ENCODE measurements at regions not wholly inside any gene's neighbourhood (a gene's known extent, or its start where the extent isn't known, plus 50 kb on each side); places are given as distances from the start of the nearest gene placed in this dataset.

DNA sequence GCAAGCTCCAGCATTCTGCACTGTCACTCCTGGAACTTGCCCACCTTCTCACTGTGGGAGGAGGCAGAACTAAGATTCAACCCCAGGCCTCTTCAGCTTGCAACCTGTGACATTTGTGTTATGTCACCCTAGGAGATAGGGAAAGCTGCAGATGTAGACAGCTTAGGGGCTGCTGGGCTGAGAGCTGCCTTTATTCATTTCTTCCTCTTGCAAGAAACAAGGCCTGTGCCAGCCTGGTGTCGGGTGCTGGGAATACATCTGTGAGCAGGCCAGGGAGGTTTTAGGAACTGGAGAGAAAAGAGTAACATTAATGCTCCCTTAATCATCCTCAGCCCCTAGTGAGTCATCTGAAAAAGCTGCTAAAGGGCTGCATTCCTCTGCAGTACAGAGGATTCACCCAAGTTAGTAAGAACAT lies 101.8 kb downstream of the FGF18 start:
- peak in 1 of 2 donors; percentile 92 for DNase-seq (ENCODE audit: low spot score in 2 of 2)
- Histone ChIP-seq H3K4me1 (peaks cover 10 to 20% of the 10 kb centered on the region in 2 donors), H3K36me3 (no peaks in the 10 kb centered on the region), H3K9me3 (no peaks in the 10 kb centered on the region), H3K27me3 (no peaks in the 10 kb centered on the region), H3K27ac (peak overlapping the region; percentile 57 to 67), H3K4me3 (no peak overlapping the region)
- intact Hi-C loops (cut with DNase I): loop anchor here (1.0 to 10.0 kb wide), 6 partner anchors 24 to 484 kb away; partner anchors contain the start of gene FBXW11
- TF ChIP-seq, protein P1, sequence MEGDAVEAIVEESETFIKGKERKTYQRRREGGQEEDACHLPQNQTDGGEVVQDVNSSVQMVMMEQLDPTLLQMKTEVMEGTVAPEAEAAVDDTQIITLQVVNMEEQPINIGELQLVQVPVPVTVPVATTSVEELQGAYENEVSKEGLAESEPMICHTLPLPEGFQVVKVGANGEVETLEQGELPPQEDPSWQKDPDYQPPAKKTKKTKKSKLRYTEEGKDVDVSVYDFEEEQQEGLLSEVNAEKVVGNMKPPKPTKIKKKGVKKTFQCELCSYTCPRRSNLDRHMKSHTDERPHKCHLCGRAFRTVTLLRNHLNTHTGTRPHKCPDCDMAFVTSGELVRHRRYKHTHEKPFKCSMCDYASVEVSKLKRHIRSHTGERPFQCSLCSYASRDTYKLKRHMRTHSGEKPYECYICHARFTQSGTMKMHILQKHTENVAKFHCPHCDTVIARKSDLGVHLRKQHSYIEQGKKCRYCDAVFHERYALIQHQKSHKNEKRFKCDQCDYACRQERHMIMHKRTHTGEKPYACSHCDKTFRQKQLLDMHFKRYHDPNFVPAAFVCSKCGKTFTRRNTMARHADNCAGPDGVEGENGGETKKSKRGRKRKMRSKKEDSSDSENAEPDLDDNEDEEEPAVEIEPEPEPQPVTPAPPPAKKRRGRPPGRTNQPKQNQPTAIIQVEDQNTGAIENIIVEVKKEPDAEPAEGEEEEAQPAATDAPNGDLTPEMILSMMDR (IDR thresholded peaks at IDR 0.05): peak in 1 of 3 experiments; percentile 6

DNA sequence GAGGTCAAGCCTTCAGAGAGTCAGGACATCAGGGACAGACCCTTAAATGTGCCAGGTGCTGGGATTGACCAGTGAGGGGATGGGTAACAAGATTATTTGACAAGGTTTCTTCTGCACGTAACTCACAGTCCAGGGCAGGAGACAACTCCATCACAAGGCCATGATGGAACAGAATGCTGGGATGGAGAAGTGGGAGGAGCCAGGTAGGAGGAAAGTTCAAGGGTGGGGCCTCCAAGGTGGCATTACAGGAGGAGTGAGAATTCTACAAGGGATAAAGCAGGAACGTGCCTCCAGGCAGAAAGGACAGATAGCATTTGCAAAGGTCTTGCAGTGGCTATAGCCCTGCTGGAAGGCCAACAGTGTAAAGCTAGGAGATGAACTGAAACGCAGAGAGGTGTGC lies 102.2 kb downstream of the FGF18 start:
- no peaks in the 10 kb centered on the region for H3K9me3 ChIP-seq
- peak overlapping the region; percentile 57 to 67 for H3K27ac ChIP-seq
- no peak overlapping the region for H3K4me3 ChIP-seq
- intact Hi-C loops (cut with DNase I): loop anchor here (1.0 to 10.0 kb wide), 6 partner anchors 25 to 483 kb away; partner anchors contain the start of gene FBXW11
- no peak for DNase-seq (ENCODE audit: low spot score in 2 of 2)
- H3K4me1 ChIP-seq: peaks cover 10 to 20% of the 10 kb centered on the region in 2 donors
- H3K36me3 ChIP-seq: no peaks in the 10 kb centered on the region
- no peaks in the 10 kb centered on the region for H3K27me3 ChIP-seq
- TF ChIP-seq, protein P1 (IDR thresholded peaks at IDR 0.05): no peak

- Histone ChIP-seq H3K9me3 (no peaks in the 10 kb centered on the region), H3K27ac (peak overlapping the region; percentile 50 to 55)
- intact Hi-C loops (cut with DNase I): loop anchor here (5.0 to 10.0 kb wide), 2 partner anchors 74 to 481 kb away; partner anchors contain the start of gene FBXW11
Observed at GRCh38 chr5:171523781-171524180, 104.3 kb downstream of the FGF18 start.

DNA sequence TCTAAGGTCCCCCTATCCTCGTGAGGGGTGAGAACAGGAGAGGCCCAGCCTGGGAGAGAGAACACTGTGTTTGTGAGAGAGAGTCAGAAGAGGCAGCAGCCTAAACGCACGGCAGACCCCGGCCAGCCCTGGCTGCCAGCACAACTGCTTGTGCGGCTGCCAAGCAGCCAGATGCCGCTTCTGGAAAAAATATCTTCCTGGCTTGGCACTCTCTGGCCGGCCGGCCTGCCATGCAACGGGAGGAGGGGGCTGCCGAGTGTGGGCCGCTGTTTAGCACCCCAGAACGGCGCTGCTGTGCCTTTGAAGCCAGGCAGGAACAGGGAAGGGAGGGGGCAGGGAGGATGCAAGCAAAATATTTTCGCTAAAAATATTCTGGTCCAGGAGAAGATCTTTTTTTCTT lies 105.0 kb downstream of the FGF18 start:
- Histone ChIP-seq H3K27ac (peak overlapping the region; percentile 50 to 55), H3K4me3 (peak overlapping the region in 1 of 2 donors; percentile 0), H3K36me3 (no peaks in the 10 kb centered on the region), H3K9me3 (no peaks in the 10 kb centered on the region), H3K4me1 (peaks cover 10 to 20% of the 10 kb centered on the region in 2 donors), H3K27me3 (no peaks in the 10 kb centered on the region)
- intact Hi-C loops (cut with DNase I): loop anchor here (5.0 to 10.0 kb wide), 2 partner anchors 73 to 480 kb away; partner anchors contain the start of gene FBXW11
- TF ChIP-seq, protein P1 (IDR thresholded peaks at IDR 0.05): no peak
- peak in 1 of 2 donors; percentile 63 for DNase-seq (ENCODE audit: low spot score in 2 of 2)

More at GRCh38 chr5:171523781-171524180, 104.3 kb downstream of the FGF18 start:
- Histone ChIP-seq H3K4me3 (no peak overlapping the region), H3K27me3 (no peaks in the 10 kb centered on the region), H3K4me1 (peaks cover 10 to 20% of the 10 kb centered on the region in 2 donors), H3K36me3 (no peaks in the 10 kb centered on the region)
- TF ChIP-seq, protein P1 (IDR thresholded peaks at IDR 0.05): no peak
- DNase-seq (ENCODE audit: low spot score in 2 of 2): peak in 1 of 2 donors; percentile 40

GRCh38 chr5:171525085-171525484 lies 105.6 kb downstream of the FGF18 start:
- Histone ChIP-seq H3K36me3 (no peaks in the 10 kb centered on the region), H3K4me1 (peaks cover 10 to 20% of the 10 kb centered on the region in 2 donors), H3K27me3 (no peaks in the 10 kb centered on the region), H3K4me3 (no peak overlapping the region), H3K9me3 (no peaks in the 10 kb centered on the region), H3K27ac (peak overlapping the region; percentile 31 to 55)
- DNase-seq (ENCODE audit: low spot score in 2 of 2): no peak
- TF ChIP-seq, protein P1 (IDR thresholded peaks at IDR 0.05): no peak
- intact Hi-C loops (cut with DNase I): loop anchor here (10.0 kb wide), 1 partner anchor 480 kb away; the partner anchor contains the start of gene FBXW11

Data from ascending aorta (tissue), 2 donors.